Esophagus squamous epithelium (tissue), 5 donors: ENCODE measurements at regions not wholly inside any gene's neighbourhood (a gene's known extent, or its start where the extent isn't known, plus 50 kb on each side); places are given as distances from the start of the nearest gene placed in this dataset.

Source experiments
- DNase-seq: peaks from one replicate; lab custom pipeline; 2025; lab: John Stamatoyannopoulos, UW
- H3K27ac ChIP-seq, 4 donors: fragments of 200-600 bp; sonication (generic); one replicate each; pipeline ENCODE4 v1.5.1; 2016 to 2019; ENCODE audit warnings: mild to moderate bottlenecking in 1 of 4
- H3K27me3 ChIP-seq, 4 donors: fragments of 200-600 bp; sonication (generic); 1 replicate in 3 of 4; 2 replicates in 1 of 4; pipeline versions ENCODE4 v1.5.1 to v1.6.0; 2017 to 2021; ENCODE audit warnings: antibody characterized with exemption in 1 of 4
- H3K36me3 ChIP-seq, 3 donors: fragments of 200-600 bp; sonication (generic); one replicate each; pipeline ENCODE4 v1.5.1; 2016 to 2019
- H3K4me1 ChIP-seq, 3 donors: fragments of 200-600 bp; sonication (generic); one replicate each; pipeline ENCODE4 v1.5.1; 2017 to 2019
- H3K4me3 ChIP-seq, 4 donors: fragments of 200-600 bp; sonication (generic); 1 replicate in 3 of 4; 2 replicates in 1 of 4; pipeline ENCODE4 v1.5.1; 2016 to 2019; ENCODE audit warnings: mild to moderate bottlenecking in 2 of 4, moderate library complexity in 1 of 4
- H3K9me3 ChIP-seq, 3 donors: fragments of 200-600 bp; sonication (generic); one replicate each; pipeline ENCODE4 v1.5.1; 2016 to 2019
- CTCF ChIP-seq, 6 experiments: fragments of 450-650 bp in 4 of 6; fragments of 200-600 bp in 2 of 6; sonication (generic) in 2 of 6; IDR thresholded peaks; one replicate each; pipeline ENCODE4 v1.5.1; 2016 to 2019; ENCODE audit warnings: antibody characterized with exemption in 6 of 6, mild to moderate bottlenecking in 4 of 6, moderate library complexity in 4 of 6
- POLR2A ChIP-seq, 4 donors: fragments of 450-650 bp; IDR thresholded peaks; one replicate each; pipeline ENCODE4 v1.6.1; 2017; ENCODE audit warnings: antibody characterized with exemption in 4 of 4, mild to moderate bottlenecking in 4 of 4, moderate library complexity in 3 of 4
- WGBS, 2 donors: methylation state at CpG; one replicate each; pipeline ENCODE4 v1.1.5; 2018; 5-methylcytosine and 5-hydroxymethylcytosine counted together
- intact Hi-C: fragments of 100-400 bp; cut with DNase I; formaldehyde crosslinking; loops from one replicate; pipeline ENCODE4 v1.15.0; 2022
- donor health status: DM: yes; HTN: yes; CAD: no.

- H3K4me1 ChIP-seq, result peaks cover 4 to 34% (median 10%) of the 10 kb centered on the region in 3 donors
- intact Hi-C loops, result no loop called here
Measured at GRCh38 chr13:24038841-24039330, 121.6 kb upstream of the SPATA13 start.

GRCh38 chr13:24039621-24040475 lies 120.7 kb upstream of the SPATA13 start:
- H3K4me3 ChIP-seq, result no peak overlapping the region
- WGBS, 2 donors, result 80% methylated on average over 4 to 5 of the region's 7 CpGs
- DNase-seq, result no peak
- no peaks in the 10 kb centered on the region for H3K9me3 ChIP-seq
- intact Hi-C loops, result no loop called here
- TF ChIP-seq CTCF (IDR thresholded peaks at IDR 0.05) (no peak), POLR2A (IDR thresholded peaks at IDR 0.05) (no peak)
- H3K27me3 ChIP-seq, result no peaks in the 10 kb centered on the region
- H3K4me1 ChIP-seq, result peaks cover 4 to 25% (median 7%) of the 10 kb centered on the region in 3 donors
- no peak overlapping the region for H3K27ac ChIP-seq
- no peaks in the 10 kb centered on the region for H3K36me3 ChIP-seq

More at GRCh38 chr13:24038841-24039330, 121.6 kb upstream of the SPATA13 start:
- TF ChIP-seq POLR2A (IDR thresholded peaks at IDR 0.05) (no peak), CTCF (IDR thresholded peaks at IDR 0.05) (no peak)
- DNase-seq, result no peak
- Histone ChIP-seq H3K27ac (peak overlapping the region in 3 of 4 donors; percentile 1 to 46 (median 21)), H3K9me3 (no peaks in the 10 kb centered on the region), H3K4me3 (no peak overlapping the region), H3K36me3 (no peaks in the 10 kb centered on the region), H3K27me3 (no peaks in the 10 kb centered on the region)
- WGBS, 2 donors, result 34 to 37% methylated on average over 3 of the region's 3 CpGs

- no peaks in the 10 kb centered on the region for H3K9me3 ChIP-seq
- no peak overlapping the region for H3K4me3 ChIP-seq
- H3K27ac ChIP-seq, result no peak overlapping the region
- intact Hi-C loops, result no loop called here
- H3K4me1 ChIP-seq, result peaks cover under 1 to 17% (median 7%) of the 10 kb centered on the region in 3 donors
- WGBS, 2 donors, result 61% methylated on average over 3 of the region's 3 CpGs; no CpG with 5 or more reads in 1 of the 2 donors
- no peak for TF ChIP-seq CTCF (IDR thresholded peaks at IDR 0.05)
- TF ChIP-seq POLR2A (IDR thresholded peaks at IDR 0.05), result no peak
- no peaks in the 10 kb centered on the region for H3K27me3 ChIP-seq
- no peaks in the 10 kb centered on the region for H3K36me3 ChIP-seq
- no peak for DNase-seq
Measured at GRCh38 chr13:24040835-24041234, 119.7 kb upstream of the SPATA13 start.

- Histone ChIP-seq H3K27ac (no peak overlapping the region), H3K36me3 (no peaks in the 10 kb centered on the region), H3K4me3 (no peak overlapping the region), H3K4me1 (peaks cover 0 to 15% (median 7%) of the 10 kb centered on the region in 3 donors), H3K27me3 (no peaks in the 10 kb centered on the region), H3K9me3 (peaks cover 0 to 8% (median 0%) of the 10 kb centered on the region in 3 donors)
- TF ChIP-seq POLR2A (IDR thresholded peaks at IDR 0.05) (no peak), CTCF (IDR thresholded peaks at IDR 0.05) (no peak)
- DNase-seq, result no peak
- intact Hi-C loops, result no loop called here
- 57 to 58% methylated on average over 10 to 11 of the region's 13 CpGs for WGBS, 2 donors
Measured at GRCh38 chr13:24041651-24042225, 118.8 kb upstream of the SPATA13 start.
